Thoracic aorta (tissue), 2 donors: ENCODE measurements at regions not wholly inside any gene's neighbourhood (a gene's known extent, or its start where the extent isn't known, plus 50 kb on each side); places are given as distances from the start of the nearest gene placed in this dataset.

ENCODE experiments used
- ATAC-seq: fragments of 150-250 bp; one replicate; pipeline ENCODE4 v1.8.0; 2017; ENCODE audit warnings: low read depth; ENCODE audit not compliant: insufficient number of reproducible peaks, low FRiP score
- DNase-seq: peaks from one replicate; pipeline ENCODE4 v3.0.0-alpha.2; 2020; ENCODE audit warnings: low spot score
- H3K27ac ChIP-seq, 2 donors: fragments of 200-600 bp; sonication (generic); 1 replicate in 1 of 2; 2 replicates in 1 of 2; pipeline ENCODE4 v1.5.1; 2016; ENCODE audit warnings: mild to moderate bottlenecking in 2 of 2, moderate library complexity in 2 of 2
- H3K27me3 ChIP-seq: fragments of 200-600 bp; sonication (generic); replicated peaks from 2 replicates; pipeline ENCODE4 v1.6.0; 2016; ENCODE audit warnings: mild to moderate bottlenecking; ENCODE audit not compliant: insufficient read depth
- H3K36me3 ChIP-seq: fragments of 200-600 bp; sonication (generic); one replicate; pipeline ENCODE4 v1.5.1; 2016
- H3K4me1 ChIP-seq, 2 donors: fragments of 200-600 bp; sonication (generic); 1 replicate in 1 of 2; 2 replicates in 1 of 2; pipeline versions ENCODE4 v1.5.1 to v1.6.0; 2016; ENCODE audit warnings: low read depth in 2 of 2, mild to moderate bottlenecking in 1 of 2; ENCODE audit not compliant: control insufficient read depth in 1 of 2
- H3K4me3 ChIP-seq: fragments of 200-600 bp; sonication (generic); 2 replicates; pipeline ENCODE4 v1.5.1; 2016; ENCODE audit warnings: mild to moderate bottlenecking
- H3K9me3 ChIP-seq: fragments of 200-600 bp; sonication (generic); 2 replicates; pipeline ENCODE4 v1.5.1; 2016
- TF ChIP-seq, protein P1 (sequence below): fragments of 200-600 bp; sonication (generic); IDR thresholded peaks from one replicate; pipeline ENCODE4 v1.5.1; 2019; ENCODE audit warnings: antibody characterized with exemption

DNA sequence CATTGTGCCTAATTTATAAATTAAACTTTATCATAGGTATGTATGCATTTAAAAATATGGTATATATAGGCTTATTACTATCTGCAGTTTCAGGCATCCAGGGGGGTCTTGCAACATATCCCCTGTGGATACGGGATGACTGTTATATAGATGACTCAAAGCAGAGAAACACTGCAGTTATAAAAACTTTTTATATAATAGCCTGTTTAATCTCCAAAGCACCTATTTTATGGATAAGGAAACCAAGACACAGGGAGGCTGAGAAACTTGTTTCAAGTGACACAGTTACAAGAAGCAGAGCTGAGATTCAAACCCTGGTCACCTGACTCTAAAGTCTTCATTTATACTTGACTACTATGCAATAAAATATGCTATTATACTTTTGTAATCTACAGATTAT is 897.7 kb downstream of the KCNA4 start:
- Histone ChIP-seq H3K4me3 (no peak overlapping the region), H3K36me3 (no peaks in the 10 kb centered on the region), H3K27me3 (no peaks in the 10 kb centered on the region), H3K9me3 (no peaks in the 10 kb centered on the region), H3K4me1 (peaks cover 5 to 12% of the 10 kb centered on the region in 2 donors), H3K27ac (no peak overlapping the region)
- TF ChIP-seq, protein P1, sequence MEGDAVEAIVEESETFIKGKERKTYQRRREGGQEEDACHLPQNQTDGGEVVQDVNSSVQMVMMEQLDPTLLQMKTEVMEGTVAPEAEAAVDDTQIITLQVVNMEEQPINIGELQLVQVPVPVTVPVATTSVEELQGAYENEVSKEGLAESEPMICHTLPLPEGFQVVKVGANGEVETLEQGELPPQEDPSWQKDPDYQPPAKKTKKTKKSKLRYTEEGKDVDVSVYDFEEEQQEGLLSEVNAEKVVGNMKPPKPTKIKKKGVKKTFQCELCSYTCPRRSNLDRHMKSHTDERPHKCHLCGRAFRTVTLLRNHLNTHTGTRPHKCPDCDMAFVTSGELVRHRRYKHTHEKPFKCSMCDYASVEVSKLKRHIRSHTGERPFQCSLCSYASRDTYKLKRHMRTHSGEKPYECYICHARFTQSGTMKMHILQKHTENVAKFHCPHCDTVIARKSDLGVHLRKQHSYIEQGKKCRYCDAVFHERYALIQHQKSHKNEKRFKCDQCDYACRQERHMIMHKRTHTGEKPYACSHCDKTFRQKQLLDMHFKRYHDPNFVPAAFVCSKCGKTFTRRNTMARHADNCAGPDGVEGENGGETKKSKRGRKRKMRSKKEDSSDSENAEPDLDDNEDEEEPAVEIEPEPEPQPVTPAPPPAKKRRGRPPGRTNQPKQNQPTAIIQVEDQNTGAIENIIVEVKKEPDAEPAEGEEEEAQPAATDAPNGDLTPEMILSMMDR: no peak
- DNase-seq: no peak
- no peak for ATAC-seq

GRCh38 chr11:29100967-29101366 is 915.9 kb downstream of the KCNA4 start:
- H3K27me3 ChIP-seq: no peaks in the 10 kb centered on the region
- no peak overlapping the region for H3K4me3 ChIP-seq
- ATAC-seq (no peak), DNase-seq (no peak)
- H3K27ac ChIP-seq: no peak overlapping the region
- no peaks in the 10 kb centered on the region for H3K4me1 ChIP-seq
- no peaks in the 10 kb centered on the region for H3K36me3 ChIP-seq
- no peaks in the 10 kb centered on the region for H3K9me3 ChIP-seq
- TF ChIP-seq, protein P1: no peak

DNA sequence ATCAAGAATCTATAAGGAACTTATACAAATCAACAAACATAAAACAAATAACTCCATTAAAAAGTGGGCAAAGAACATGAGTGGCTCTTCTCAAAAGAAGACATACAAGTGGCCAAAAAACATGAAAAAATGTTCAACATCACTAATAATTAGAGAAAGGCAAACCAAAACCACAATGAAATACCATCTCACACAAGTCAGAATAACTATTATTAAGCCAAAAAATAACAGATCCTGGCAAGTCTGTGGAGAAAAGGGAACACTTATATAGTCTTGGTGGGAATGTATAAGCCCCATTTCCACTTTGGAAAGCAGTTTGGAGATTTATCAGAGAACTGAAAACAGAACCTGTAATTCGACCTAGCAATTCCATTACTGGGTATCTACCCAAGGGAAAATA is 921.0 kb downstream of the KCNA4 start:
- ATAC-seq: no peak
- Histone ChIP-seq H3K9me3 (no peaks in the 10 kb centered on the region), H3K27me3 (no peaks in the 10 kb centered on the region), H3K4me1 (no peaks in the 10 kb centered on the region), H3K27ac (no peak overlapping the region), H3K4me3 (no peak overlapping the region), H3K36me3 (no peaks in the 10 kb centered on the region)
- no peak for DNase-seq
- TF ChIP-seq, protein P1: no peak

DNA sequence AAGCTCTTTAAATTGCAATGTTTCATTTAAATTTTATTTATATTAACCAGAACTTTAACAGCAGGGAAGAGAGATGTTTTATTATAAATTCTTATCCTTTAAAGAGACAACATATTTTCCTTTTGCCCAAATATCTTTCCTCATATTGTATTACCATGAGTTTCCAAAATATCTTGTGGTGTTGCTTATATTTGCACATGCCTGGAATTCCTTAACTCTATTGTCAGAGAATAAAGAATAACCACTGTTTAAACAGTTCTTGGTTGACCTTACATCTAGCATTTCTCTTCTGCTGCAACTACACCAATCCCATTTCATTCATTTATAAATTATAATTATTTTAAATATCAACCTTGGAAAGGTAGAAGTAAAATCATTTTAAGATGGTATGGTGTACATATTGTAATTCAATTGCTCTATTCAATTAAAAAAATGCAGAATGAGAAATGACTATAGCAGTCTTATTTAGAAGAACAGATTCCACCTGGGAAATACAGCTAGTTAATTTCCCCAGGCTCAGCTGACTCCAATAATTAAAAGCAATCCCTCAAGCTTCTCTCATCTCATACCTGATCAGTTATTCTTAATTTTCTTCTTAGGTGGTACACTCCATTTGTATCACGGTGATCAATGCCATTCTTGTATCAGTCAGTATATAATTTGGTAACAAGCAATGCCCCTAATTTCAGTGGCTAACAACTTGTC is 923.3 kb downstream of the KCNA4 start:
- Histone ChIP-seq H3K9me3 (no peaks in the 10 kb centered on the region), H3K4me3 (no peak overlapping the region), H3K27ac (no peak overlapping the region), H3K4me1 (no peaks in the 10 kb centered on the region), H3K27me3 (no peaks in the 10 kb centered on the region), H3K36me3 (no peaks in the 10 kb centered on the region)
- ATAC-seq (no peak), DNase-seq (no peak)
- TF ChIP-seq, protein P1: no peak

DNA sequence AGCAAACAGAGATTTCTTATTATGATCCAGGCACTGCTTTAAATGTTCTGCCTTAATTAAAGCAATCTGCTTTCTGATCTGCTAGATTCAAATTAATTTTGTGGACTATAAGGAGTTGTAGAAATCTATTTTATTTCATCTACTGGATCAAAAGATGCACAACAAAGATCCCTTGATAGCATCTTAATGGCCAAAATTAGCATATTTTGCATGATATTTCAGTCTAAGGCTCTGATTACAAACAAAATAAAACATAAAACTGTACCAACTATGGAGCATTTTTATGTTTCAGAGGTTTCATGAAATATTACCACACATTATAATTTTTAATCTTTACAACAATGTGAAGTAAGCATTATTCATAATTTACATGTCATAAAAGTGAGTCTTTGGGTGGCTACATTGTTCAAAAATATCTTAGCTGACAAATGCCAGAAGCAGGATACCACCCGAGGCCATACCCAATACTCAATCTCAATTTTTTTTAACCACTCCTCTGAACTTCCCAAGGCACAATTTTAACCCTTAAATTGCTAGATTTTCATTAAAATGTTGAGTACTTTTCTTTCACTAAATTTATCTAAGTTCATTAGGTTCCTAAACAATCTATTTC is 929.5 kb downstream of the KCNA4 start:
- H3K36me3 ChIP-seq: no peaks in the 10 kb centered on the region
- TF ChIP-seq, protein P1: no peak
- no peaks in the 10 kb centered on the region for H3K9me3 ChIP-seq
- no peaks in the 10 kb centered on the region for H3K27me3 ChIP-seq
- H3K4me3 ChIP-seq: no peak overlapping the region
- H3K27ac ChIP-seq: no peak overlapping the region
- no peaks in the 10 kb centered on the region for H3K4me1 ChIP-seq
- ATAC-seq (no peak), DNase-seq (no peak)
